Breast epithelium (tissue), 4 donors: ENCODE measurements at regions not wholly inside any gene's neighbourhood (a gene's known extent, or its start where the extent isn't known, plus 50 kb on each side); places are given as distances from the start of the nearest gene placed in this dataset.
"Not testable (repeated sequence)": the region's sequence is repeated elsewhere in the genome, so short reads cannot be mapped to it uniquely, and the experiment has no call there.

ENCODE experiments used
- DNase-seq, 2 donors: peaks; one replicate each; pipeline ENCODE4 v3.0.0-alpha.2; 2019; ENCODE audit warnings: low spot score in 2 of 2
- H3K27ac ChIP-seq, 2 donors: fragments of 200-600 bp; sonication (generic) in 1 of 2; one replicate each; pipeline ENCODE4 v1.5.1; 2016 to 2019; ENCODE audit warnings: mild to moderate bottlenecking in 1 of 2
- H3K27me3 ChIP-seq, 2 donors: fragments of 200-600 bp; sonication (generic) in 1 of 2; one replicate each; pipeline versions ENCODE4 v1.5.1 to v1.6.0; 2017 to 2019; ENCODE audit warnings: control low read depth in 1 of 2, mild to moderate bottlenecking in 1 of 2
- H3K36me3 ChIP-seq: fragments of 200-600 bp; one replicate; pipeline ENCODE4 v1.5.1; 2019
- H3K4me1 ChIP-seq, 2 donors: fragments of 200-600 bp; sonication (generic); one replicate each; pipeline ENCODE4 v1.5.1; 2016 to 2019; ENCODE audit warnings: control low read depth in 1 of 2
- H3K4me3 ChIP-seq, 3 donors: fragments of 200-600 bp; sonication (generic); 1 replicate in 2 of 3; 2 replicates in 1 of 3; pipeline ENCODE4 v1.5.1; 2016 to 2019; ENCODE audit warnings: mild to moderate bottlenecking in 3 of 3, moderate library complexity in 2 of 3
- H3K9me3 ChIP-seq, 2 donors: fragments of 200-600 bp; sonication (generic) in 1 of 2; one replicate each; pipeline ENCODE4 v1.5.1; 2016 to 2019; ENCODE audit warnings: control low read depth in 1 of 2
- POLR2A ChIP-seq: fragments of 450-650 bp; IDR thresholded peaks from one replicate; pipeline ENCODE4 v1.6.1; 2016; ENCODE audit warnings: antibody characterized with exemption, mild to moderate bottlenecking, moderate library complexity
- POLR2AphosphoS5 ChIP-seq, 3 donors: sonication (generic); formaldehyde crosslinking; IDR thresholded peaks; one replicate each; pipeline ENCODE4 v1.6.1; 2017; ENCODE audit warnings: antibody characterized with exemption in 3 of 3
- intact Hi-C: fragments of 100-400 bp; cut with DNase I; formaldehyde crosslinking; loops from one replicate; pipeline ENCODE4 v1.15.1; 2023; ENCODE audit warnings: low total_unique reads
- TF ChIP-seq, protein P1 (sequence below), 3 donors: fragments of 450-650 bp; IDR thresholded peaks; one replicate each; pipeline ENCODE4 v1.5.1; 2016 to 2017; ENCODE audit warnings: antibody characterized with exemption in 3 of 3, mild to moderate bottlenecking in 3 of 3, moderate library complexity in 3 of 3

DNA sequence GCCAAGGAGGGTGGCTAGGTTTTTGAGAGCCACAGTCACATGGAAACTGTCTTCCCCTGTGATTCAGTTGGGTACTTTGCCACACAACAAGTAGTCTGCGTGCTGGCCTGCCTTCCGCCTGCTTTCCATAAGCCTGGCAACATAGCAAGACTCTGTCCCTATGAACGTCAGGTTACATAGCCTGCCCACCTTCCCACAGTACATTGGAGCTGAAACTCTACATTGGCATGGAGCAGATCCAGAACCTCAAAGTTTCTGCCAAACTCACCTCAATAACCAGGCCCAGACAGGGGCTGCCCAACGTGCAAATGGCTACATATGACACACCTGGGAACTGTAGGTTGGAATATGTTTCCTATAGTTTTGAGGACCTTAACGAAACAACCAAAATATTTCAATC is 140.6 kb upstream of the PRICKLE2 start:
- Histone ChIP-seq H3K4me1 (no peaks in the 10 kb centered on the region), H3K36me3 (no peaks in the 10 kb centered on the region)
- no peak for DNase-seq

DNA sequence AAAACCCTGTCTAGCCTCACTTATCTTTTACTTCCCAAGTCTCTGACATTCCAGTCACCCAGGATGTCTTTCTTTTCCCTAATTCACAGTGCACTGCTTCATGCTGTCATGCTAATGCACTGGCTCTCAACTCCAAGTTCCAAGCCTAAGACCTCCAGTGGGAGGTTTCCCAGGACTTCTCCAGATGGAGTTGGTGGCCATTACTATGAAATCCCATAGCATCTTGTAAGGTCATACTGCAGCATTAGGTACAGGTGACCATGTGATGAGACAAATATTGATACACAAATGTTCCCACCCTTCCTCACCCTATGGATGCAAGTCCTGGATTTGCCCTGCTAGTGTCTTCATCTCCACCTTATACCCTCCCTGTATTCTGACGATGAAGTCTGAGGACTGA is 138.6 kb upstream of the PRICKLE2 start:
- Histone ChIP-seq H3K4me1 (no peaks in the 10 kb centered on the region), H3K9me3 (no peaks in the 10 kb centered on the region), H3K27me3 (no peaks in the 10 kb centered on the region), H3K36me3 (no peaks in the 10 kb centered on the region), H3K4me3 (no peak overlapping the region), H3K27ac (no peak overlapping the region)
- DNase-seq, result no peak
- no peak for TF ChIP-seq POLR2A
- intact Hi-C loops, result no loop called here

More for the DNA sequence above, 140.6 kb upstream of the PRICKLE2 start:
- Histone ChIP-seq H3K27ac (no peak overlapping the region), H3K4me3 (no peak overlapping the region), H3K9me3 (no peaks in the 10 kb centered on the region), H3K27me3 (no peaks in the 10 kb centered on the region)
- TF ChIP-seq, protein P1, sequence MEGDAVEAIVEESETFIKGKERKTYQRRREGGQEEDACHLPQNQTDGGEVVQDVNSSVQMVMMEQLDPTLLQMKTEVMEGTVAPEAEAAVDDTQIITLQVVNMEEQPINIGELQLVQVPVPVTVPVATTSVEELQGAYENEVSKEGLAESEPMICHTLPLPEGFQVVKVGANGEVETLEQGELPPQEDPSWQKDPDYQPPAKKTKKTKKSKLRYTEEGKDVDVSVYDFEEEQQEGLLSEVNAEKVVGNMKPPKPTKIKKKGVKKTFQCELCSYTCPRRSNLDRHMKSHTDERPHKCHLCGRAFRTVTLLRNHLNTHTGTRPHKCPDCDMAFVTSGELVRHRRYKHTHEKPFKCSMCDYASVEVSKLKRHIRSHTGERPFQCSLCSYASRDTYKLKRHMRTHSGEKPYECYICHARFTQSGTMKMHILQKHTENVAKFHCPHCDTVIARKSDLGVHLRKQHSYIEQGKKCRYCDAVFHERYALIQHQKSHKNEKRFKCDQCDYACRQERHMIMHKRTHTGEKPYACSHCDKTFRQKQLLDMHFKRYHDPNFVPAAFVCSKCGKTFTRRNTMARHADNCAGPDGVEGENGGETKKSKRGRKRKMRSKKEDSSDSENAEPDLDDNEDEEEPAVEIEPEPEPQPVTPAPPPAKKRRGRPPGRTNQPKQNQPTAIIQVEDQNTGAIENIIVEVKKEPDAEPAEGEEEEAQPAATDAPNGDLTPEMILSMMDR (IDR thresholded peaks at IDR 0.05), result no peak
- TF ChIP-seq POLR2AphosphoS5 (IDR thresholded peaks at IDR 0.05) (no peak), POLR2A (no peak)
- intact Hi-C loops, result no loop called here

DNA sequence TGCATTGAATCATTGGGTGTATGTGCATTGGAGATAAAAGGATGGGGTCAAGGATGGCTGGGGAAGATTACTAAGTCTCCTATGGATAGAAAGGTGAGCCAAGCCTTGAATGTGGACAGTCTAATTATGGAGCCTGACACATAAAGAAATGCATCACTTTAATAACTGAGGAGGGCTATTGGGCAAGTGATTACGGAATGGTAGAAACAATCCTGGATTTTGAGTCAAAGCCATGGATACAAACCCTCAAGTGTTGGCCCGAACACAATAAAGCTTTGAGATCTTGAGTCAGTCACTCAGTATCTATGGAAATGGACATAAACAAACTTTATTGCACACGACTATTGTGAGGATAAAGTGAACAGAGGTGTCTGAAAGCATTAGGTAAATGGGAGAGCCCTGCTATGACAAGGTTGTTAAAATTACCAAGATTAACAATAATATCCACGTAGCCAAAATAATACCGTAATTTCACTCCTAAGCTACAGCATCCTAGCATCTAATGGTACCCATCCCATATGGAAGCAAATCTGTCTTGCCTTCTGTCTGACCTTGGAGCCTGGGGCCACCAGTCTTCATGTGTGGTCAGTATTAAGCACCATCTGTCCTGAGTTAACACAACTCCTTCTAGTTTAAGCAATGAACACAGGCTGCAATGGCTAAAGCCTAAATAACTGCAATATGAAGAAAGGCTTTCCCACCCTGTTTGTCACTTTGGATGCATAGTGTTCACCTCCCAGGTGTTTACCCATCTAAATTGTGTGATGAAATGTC is 136.9 kb upstream of the PRICKLE2 start:
- Histone ChIP-seq H3K4me1 (no peaks in the 10 kb centered on the region), H3K4me3 (no peak overlapping the region), H3K9me3 (no peaks in the 10 kb centered on the region), H3K36me3 (no peaks in the 10 kb centered on the region), H3K27ac (no peak overlapping the region), H3K27me3 (no peaks in the 10 kb centered on the region)
- intact Hi-C loops, result no loop called here
- DNase-seq, result no peak
- TF ChIP-seq, protein P1 (IDR thresholded peaks at IDR 0.05), result no peak
- no peak for TF ChIP-seq POLR2AphosphoS5 (IDR thresholded peaks at IDR 0.05)

DNA sequence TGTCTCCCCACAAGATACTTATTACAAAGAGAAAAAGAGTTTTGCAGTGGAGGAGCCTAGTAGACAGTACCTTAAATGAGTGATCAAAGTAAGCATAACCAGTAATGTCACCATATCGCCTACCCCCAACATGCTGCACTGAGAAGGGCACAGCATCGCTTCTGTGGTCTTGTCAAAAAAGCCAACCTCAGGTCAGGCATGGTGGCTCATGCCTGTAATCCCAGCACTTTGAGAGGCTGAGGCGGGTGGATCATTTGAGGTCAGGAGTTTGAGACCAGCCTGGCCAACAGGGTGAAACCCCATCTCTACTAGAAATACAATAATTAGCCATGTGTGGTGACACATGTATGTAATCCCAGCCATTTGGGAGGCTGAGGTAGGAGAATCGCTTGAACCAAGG is 135.8 kb upstream of the PRICKLE2 start:
- H3K4me3 ChIP-seq, H3K9me3 ChIP-seq, H3K4me1 ChIP-seq, H3K36me3 ChIP-seq, DNase-seq, H3K27me3 ChIP-seq, intact Hi-C loops, H3K27ac ChIP-seq: not testable (repeated sequence)

DNA sequence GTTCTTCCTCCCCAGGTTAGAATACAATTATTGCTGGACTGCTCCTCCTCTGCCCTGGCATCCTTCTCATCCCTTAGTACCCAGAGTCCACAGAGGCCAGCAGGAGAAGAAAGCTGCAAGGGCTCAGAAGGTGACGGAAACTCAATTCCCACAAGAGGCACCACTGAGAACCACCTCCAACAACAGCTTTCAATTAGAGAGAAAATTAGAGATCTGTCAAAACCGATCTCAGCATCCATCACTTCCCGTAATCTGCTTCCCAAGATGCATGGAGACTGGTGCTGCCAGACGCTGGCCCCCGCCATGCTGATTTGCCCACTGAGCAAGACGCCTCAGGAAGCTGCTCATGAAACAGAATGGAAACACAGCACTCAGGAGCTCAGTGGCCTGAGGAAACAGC is 135.0 kb upstream of the PRICKLE2 start:
- no peaks in the 10 kb centered on the region for H3K27me3 ChIP-seq
- TF ChIP-seq, protein P1 (IDR thresholded peaks at IDR 0.05), result no peak
- no peak for TF ChIP-seq POLR2AphosphoS5 (IDR thresholded peaks at IDR 0.05)
- TF ChIP-seq POLR2A, result no peak
- H3K4me3 ChIP-seq, result no peak overlapping the region
- no peak for DNase-seq
- no peaks in the 10 kb centered on the region for H3K9me3 ChIP-seq
- H3K27ac ChIP-seq, result no peak overlapping the region
- H3K4me1 ChIP-seq, result peaks cover 0 to 1% of the 10 kb centered on the region in 2 donors
- intact Hi-C loops, result no loop called here
- no peaks in the 10 kb centered on the region for H3K36me3 ChIP-seq

DNA sequence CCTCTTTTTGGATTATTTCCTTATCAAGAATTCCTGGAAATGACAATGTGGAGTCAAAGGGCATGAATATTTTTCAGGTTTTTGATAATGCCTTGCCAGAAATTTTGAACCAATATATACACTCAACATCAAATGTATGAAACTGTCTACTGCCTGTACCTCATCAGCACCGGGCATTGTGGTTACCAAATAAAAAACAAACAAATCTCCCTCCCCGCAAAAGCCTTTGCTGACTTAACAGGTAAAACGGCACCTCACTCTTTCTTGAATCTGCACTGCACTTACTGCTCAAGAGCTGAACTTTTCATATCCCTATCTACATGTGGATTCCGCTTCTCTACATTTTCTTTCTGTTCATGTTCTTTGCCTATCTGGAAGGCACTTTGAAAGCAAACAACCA is 134.5 kb upstream of the PRICKLE2 start:
- TF ChIP-seq, protein P1 (IDR thresholded peaks at IDR 0.05), result no peak
- TF ChIP-seq POLR2AphosphoS5 (IDR thresholded peaks at IDR 0.05), result no peak
- Histone ChIP-seq H3K27me3 (no peaks in the 10 kb centered on the region), H3K4me3 (no peak overlapping the region), H3K36me3 (no peaks in the 10 kb centered on the region), H3K4me1 (peaks cover 0 to 4% of the 10 kb centered on the region in 2 donors), H3K9me3 (no peaks in the 10 kb centered on the region), H3K27ac (no peak overlapping the region)
- DNase-seq, result no peak
- intact Hi-C loops, result no loop called here
